OCI-LY1 (cell line): ENCODE measurements at regions not wholly inside any gene's neighbourhood (a gene's known extent, or its start where the extent isn't known, plus 50 kb on each side); places are given as distances from the start of the nearest gene placed in this dataset.

Experiments
- CTCF ChIP-seq: fragments of 200-600 bp; sonication (generic), shearing (Covaris generic); IDR thresholded peaks from 2 replicates; pipeline ENCODE4 v1.5.1; 2017; ENCODE audit warnings: mild to moderate bottlenecking, antibody characterized with exemption, low read length, moderate library complexity, mixed read lengths
- EZH2 ChIP-seq: fragments of 200-600 bp; sonication (generic), shearing (Covaris generic); IDR thresholded peaks from 2 replicates; pipeline ENCODE4 v1.8.0; 2017; ENCODE audit warnings: borderline replicate concordance, mixed run types, mild to moderate bottlenecking, antibody characterized with exemption, low read length, moderate library complexity, mixed read lengths

DNA sequence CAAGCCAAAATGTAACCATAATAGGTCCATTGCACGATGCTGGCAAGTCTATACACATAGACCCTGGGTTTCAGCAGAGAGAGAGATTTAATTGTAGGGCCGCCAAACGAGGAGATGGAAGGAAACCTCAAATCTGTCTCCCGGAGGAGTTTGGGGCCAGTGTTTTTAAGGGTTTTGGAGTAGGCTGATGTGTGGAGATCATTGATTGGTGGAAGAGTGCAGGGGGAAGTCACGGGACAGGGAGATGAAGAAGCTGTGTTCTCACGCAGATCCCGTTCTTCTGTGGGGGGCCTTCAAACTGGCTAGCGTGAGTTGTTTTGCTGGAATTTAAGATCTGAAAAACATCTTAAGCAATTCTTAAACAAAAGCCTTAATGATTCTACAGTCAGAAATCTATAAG is 84.8 kb downstream of the KATNIP start:
- TF ChIP-seq CTCF (no peak), EZH2 (no peak)
